ENCODE measurements at regions not wholly inside any gene's neighbourhood (a gene's known extent, or its start where the extent isn't known, plus 50 kb on each side); places are given as distances from the start of the nearest gene placed in this dataset.

- Mint-ChIP-seq H3K9me3 (no peaks in the 10 kb centered on the region), H3K27me3 (ENCODE audit: insufficient read depth) (peaks cover 47% of the 10 kb centered on the region), H3K4me1 (peaks cover 39% of the 10 kb centered on the region), H3K27ac (no peak overlapping the region), H3K4me3 (no peak overlapping the region), H3K36me3 (ENCODE audit: low read depth) (no peaks in the 10 kb centered on the region)
- Histone ChIP-seq H3K27ac (ENCODE audit: low read depth, low read length) (no peak overlapping the region), H3K4me1 (ENCODE audit: control insufficient read depth, insufficient read depth, low read length) (peaks cover 14% of the 10 kb centered on the region), H3K9ac (ENCODE audit: extremely low read depth, low read length, poor library complexity, severe bottlenecking) (no peak overlapping the region), H3K9me3 (ENCODE audit: control insufficient read depth, low read length) (no peaks in the 10 kb centered on the region), H3K27me3 (ENCODE audit: control insufficient read depth, insufficient read depth, low read length, poor library complexity, severe bottlenecking) (peaks cover 63% of the 10 kb centered on the region), H3K4me3 (ENCODE audit: low read length) (no peak overlapping the region), H3K36me3 (ENCODE audit: control insufficient read depth, insufficient read depth, low read length) (no peaks in the 10 kb centered on the region)
- DNase-seq, result no peak
- 60 to 68% methylated on average over 1 to 7 of the region's 7 CpGs for WGBS, 2 experiments (ENCODE audit: insufficient coverage in 1 of 2, insufficient read length in 1 of 2)
- no peak for TF ChIP-seq CTCF (conservative IDR thresholded peaks at IDR 0.05)
Observed at GRCh38 chr16:86298758-86299134, 211.6 kb upstream of the FOXF1 start.

DNA sequence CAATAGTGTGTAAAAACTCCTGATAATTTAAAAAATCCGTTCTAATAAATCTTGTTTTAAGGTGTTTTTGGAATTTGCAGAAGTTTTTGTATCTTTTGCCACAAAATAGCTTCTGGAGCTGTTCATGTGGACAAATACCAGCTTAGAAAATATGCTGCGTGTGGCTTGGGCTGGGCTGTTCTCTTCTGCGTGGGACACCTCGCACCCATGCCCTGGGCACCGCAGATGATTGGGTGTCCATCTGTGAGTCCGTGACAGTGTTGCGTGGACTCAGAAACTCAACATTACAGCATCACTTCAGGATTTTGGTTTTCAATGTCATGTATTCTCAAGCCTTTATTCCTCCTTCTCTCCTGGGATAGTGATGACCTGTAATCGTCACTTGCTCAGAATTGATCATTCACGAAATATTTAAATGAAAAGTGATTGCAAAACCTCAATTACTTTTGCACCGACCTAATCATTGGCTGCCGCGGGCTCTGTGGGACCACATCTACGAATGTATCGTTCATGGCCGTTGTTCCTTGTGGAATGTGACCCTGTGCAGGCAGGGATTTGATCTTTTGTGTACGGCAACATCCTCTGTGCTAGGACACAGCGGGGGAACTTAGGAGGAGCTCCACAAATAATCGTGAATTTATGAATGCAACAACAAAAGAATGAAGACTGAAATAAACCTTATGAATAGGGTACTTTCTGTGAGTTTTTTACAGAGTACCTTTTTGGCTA lies 210.3 kb upstream of the FOXF1 start:
- no peak overlapping the region for H3K27ac Mint-ChIP-seq
- 83 to 90% methylated on average over 18 of the region's 18 CpGs for WGBS, 2 experiments (ENCODE audit: insufficient coverage in 1 of 2, insufficient read length in 1 of 2)

GRCh38 chr16:86300746-86301481 lies 209.4 kb upstream of the FOXF1 start:
- H3K9me3 Mint-ChIP-seq, result no peaks in the 10 kb centered on the region
- H3K4me1 Mint-ChIP-seq, result peaks cover 38% of the 10 kb centered on the region
- no peak overlapping the region for H3K27ac ChIP-seq (ENCODE audit: low read depth, low read length)
- H3K9me3 ChIP-seq (ENCODE audit: control insufficient read depth, low read length), result no peaks in the 10 kb centered on the region
- H3K27me3 ChIP-seq (ENCODE audit: control insufficient read depth, insufficient read depth, low read length, poor library complexity, severe bottlenecking), result peaks cover 49% of the 10 kb centered on the region
- peak overlapping the region; percentile 42 for H3K4me3 ChIP-seq (ENCODE audit: low read length)
- peaks cover 37% of the 10 kb centered on the region for H3K27me3 Mint-ChIP-seq (ENCODE audit: insufficient read depth)
- 17 to 38% methylated on average over 9 to 20 of the region's 20 CpGs for WGBS, 2 experiments (ENCODE audit: insufficient coverage in 1 of 2, insufficient read length in 1 of 2)
- peak overlapping the region; percentile 48 for H3K4me3 Mint-ChIP-seq
- DNase-seq, result peak; percentile 82
- peak overlapping the region; percentile 95 for H3K27ac Mint-ChIP-seq
- no peak overlapping the region for H3K9ac ChIP-seq (ENCODE audit: extremely low read depth, low read length, poor library complexity, severe bottlenecking)
- no peak for TF ChIP-seq CTCF (conservative IDR thresholded peaks at IDR 0.05)
- peaks cover 14% of the 10 kb centered on the region for H3K4me1 ChIP-seq (ENCODE audit: control insufficient read depth, insufficient read depth, low read length)
- H3K36me3 Mint-ChIP-seq (ENCODE audit: low read depth), result no peaks in the 10 kb centered on the region
- H3K36me3 ChIP-seq (ENCODE audit: control insufficient read depth, insufficient read depth, low read length), result no peaks in the 10 kb centered on the region

More for the DNA sequence above, 210.3 kb upstream of the FOXF1 start:
- TF ChIP-seq CTCF (conservative IDR thresholded peaks at IDR 0.05), result no peak
- no peak overlapping the region for H3K4me3 ChIP-seq (ENCODE audit: low read length)
- peaks cover 40% of the 10 kb centered on the region for H3K27me3 Mint-ChIP-seq (ENCODE audit: insufficient read depth)
- H3K4me1 ChIP-seq (ENCODE audit: control insufficient read depth, insufficient read depth, low read length), result peaks cover 14% of the 10 kb centered on the region
- no peaks in the 10 kb centered on the region for H3K36me3 Mint-ChIP-seq (ENCODE audit: low read depth)
- H3K36me3 ChIP-seq (ENCODE audit: control insufficient read depth, insufficient read depth, low read length), result no peaks in the 10 kb centered on the region
- no peak overlapping the region for H3K4me3 Mint-ChIP-seq
- H3K27me3 ChIP-seq (ENCODE audit: control insufficient read depth, insufficient read depth, low read length, poor library complexity, severe bottlenecking), result peaks cover 50% of the 10 kb centered on the region
- no peak overlapping the region for H3K27ac ChIP-seq (ENCODE audit: low read depth, low read length)
- no peaks in the 10 kb centered on the region for H3K9me3 ChIP-seq (ENCODE audit: control insufficient read depth, low read length)
- peaks cover 39% of the 10 kb centered on the region for H3K4me1 Mint-ChIP-seq
- no peak overlapping the region for H3K9ac ChIP-seq (ENCODE audit: extremely low read depth, low read length, poor library complexity, severe bottlenecking)
- DNase-seq, result no peak
- no peaks in the 10 kb centered on the region for H3K9me3 Mint-ChIP-seq

All from endodermal cell (in vitro differentiated cells).